NB4 (cell line): ENCODE measurements at regions not wholly inside any gene's neighbourhood (a gene's known extent, or its start where the extent isn't known, plus 50 kb on each side); places are given as distances from the start of the nearest gene placed in this dataset.
"Not testable (repeated sequence)": the region's sequence is repeated elsewhere in the genome, so short reads cannot be mapped to it uniquely, and the experiment has no call there.

Experiments used
- DNase-seq: peaks from one replicate; pipeline ENCODE4 v3.0.0; 2010; ENCODE audit warnings: low read depth
- H3K4me3 ChIP-seq: one replicate; pipeline ENCODE4 v1.5.1; 2011; ENCODE audit warnings: mild to moderate bottlenecking, low read depth, low read length, moderate library complexity
- MAX ChIP-seq: IDR thresholded peaks from 2 replicates; pipeline ENCODE4 v1.6.1; 2011; ENCODE audit warnings: low read depth, low read length
- MYC ChIP-seq: IDR thresholded peaks from 2 replicates; pipeline ENCODE4 v1.6.1; 2011; ENCODE audit warnings: low read depth, low read length
- POLR2A ChIP-seq: IDR thresholded peaks from 2 replicates; pipeline ENCODE4 v1.6.1; 2011; ENCODE audit warnings: mild to moderate bottlenecking; ENCODE audit not compliant: insufficient read length; ENCODE audit errors: extremely low read depth
- TF ChIP-seq, protein P1 (sequence below): IDR thresholded peaks from one replicate; pipeline ENCODE4 v1.5.1; 2012; ENCODE audit warnings: low read depth, low read length

DNA sequence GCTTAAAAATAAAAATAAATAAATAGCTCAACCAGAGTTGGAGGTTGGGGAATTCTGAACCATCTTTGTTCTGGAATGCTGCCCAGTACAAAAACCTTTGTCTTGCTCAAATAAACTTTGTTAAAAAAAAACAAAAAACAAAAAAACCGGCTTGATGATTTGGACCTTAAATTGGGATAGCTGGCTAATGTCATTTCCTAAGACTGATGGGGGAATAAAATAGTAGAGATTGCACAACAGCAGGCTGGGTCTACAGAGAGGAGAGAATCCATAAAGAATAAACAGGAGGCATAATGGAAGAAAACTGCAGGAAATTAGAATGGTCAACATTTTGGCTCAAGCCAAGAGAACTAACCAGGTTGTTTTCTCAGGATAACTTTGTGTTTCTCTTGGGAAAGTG, 370.9 kb downstream of the AEBP2 start:
- DNase-seq, result no peak
- H3K4me3 ChIP-seq, result no peak overlapping the region
- TF ChIP-seq MYC (no peak), POLR2A (no peak), MAX (no peak)
- TF ChIP-seq, protein P1, sequence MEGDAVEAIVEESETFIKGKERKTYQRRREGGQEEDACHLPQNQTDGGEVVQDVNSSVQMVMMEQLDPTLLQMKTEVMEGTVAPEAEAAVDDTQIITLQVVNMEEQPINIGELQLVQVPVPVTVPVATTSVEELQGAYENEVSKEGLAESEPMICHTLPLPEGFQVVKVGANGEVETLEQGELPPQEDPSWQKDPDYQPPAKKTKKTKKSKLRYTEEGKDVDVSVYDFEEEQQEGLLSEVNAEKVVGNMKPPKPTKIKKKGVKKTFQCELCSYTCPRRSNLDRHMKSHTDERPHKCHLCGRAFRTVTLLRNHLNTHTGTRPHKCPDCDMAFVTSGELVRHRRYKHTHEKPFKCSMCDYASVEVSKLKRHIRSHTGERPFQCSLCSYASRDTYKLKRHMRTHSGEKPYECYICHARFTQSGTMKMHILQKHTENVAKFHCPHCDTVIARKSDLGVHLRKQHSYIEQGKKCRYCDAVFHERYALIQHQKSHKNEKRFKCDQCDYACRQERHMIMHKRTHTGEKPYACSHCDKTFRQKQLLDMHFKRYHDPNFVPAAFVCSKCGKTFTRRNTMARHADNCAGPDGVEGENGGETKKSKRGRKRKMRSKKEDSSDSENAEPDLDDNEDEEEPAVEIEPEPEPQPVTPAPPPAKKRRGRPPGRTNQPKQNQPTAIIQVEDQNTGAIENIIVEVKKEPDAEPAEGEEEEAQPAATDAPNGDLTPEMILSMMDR, result no peak

GRCh38 chr12:19811922-19812321, 372.6 kb downstream of the AEBP2 start:
- no peak for DNase-seq
- no peak overlapping the region for H3K4me3 ChIP-seq
- TF ChIP-seq, protein P1, result no peak
- TF ChIP-seq MAX (no peak), MYC (no peak), POLR2A (no peak)

DNA sequence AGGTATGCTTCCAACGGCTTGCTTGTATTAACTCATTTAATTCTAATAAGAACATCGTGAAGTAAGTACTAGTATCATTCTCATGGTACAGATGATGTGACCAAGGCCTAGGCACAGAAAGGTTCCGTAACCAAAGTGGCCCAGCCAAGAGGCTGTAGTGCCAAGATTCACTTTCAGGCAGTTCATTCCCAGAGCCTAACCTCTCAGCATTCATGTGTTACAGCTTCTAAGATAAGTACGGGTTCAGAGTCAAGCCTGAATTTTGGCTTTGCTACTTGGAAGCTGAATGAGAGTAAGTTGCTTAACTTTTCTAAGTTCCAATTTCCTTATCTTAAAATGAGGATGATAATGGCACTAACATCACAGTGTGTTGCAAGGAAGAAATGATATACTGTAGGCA, 379.9 kb downstream of the AEBP2 start:
- TF ChIP-seq MAX, result no peak
- TF ChIP-seq POLR2A, result no peak
- TF ChIP-seq MYC, result no peak
- TF ChIP-seq, protein P1, result no peak

DNA sequence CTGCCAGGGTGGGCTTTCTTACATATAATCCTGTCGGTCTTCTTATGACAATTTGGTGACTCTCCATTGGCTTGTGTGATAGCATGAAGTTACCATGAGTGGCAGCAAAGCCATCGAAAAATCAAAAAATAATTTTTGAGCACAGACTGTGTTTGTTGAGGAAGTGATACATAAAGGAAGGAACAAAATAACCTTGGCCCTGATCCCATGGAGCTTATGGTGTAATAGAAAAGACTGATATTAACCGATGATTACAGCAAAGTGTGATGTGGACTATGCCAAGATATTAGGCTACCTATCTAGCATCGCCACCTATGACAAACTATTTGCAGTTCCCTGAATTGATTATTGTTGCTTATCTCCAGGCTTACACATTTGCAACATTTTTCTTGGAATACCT, 383.2 kb downstream of the AEBP2 start:
- TF ChIP-seq POLR2A (no peak), MYC (no peak), MAX (no peak)
- TF ChIP-seq, protein P1, result no peak
- H3K4me3 ChIP-seq, result no peak overlapping the region
- no peak for DNase-seq

More for the DNA sequence above, 379.9 kb downstream of the AEBP2 start:
- H3K4me3 ChIP-seq, result no peak overlapping the region
- DNase-seq, result no peak

GRCh38 chr12:19823326-19823725, 384.0 kb downstream of the AEBP2 start:
- not testable (repeated sequence) for DNase-seq, H3K4me3 ChIP-seq

DNA sequence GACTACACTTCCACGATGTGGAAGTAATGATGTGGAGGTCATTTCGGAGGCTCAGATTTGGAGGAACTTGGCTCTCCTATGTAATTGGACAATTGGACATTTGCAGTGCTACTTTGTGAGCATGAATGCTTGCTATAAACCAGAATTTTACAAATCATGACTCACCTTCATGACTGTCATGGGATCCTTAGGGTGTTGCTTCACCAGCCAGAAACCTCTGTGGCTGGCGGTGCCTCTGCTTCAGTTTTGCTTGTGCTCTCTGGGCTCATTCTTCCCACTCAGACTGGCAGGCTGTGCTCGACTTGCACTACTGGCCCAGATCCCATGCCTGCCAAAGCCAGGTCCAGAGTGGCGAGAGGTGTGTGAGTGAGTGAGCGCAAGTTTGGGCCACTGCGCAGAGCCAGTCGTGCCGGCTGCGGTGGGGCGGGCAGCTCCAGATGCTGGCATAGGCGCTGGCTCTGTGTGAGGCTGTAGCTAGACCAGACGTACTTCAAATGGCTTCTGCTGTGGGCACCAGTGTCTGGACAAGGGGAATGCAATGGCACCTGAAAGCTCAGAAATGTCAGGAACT, 387.8 kb downstream of the AEBP2 start:
- DNase-seq, result no peak
- TF ChIP-seq POLR2A (no peak), MAX (no peak), MYC (no peak)
- TF ChIP-seq, protein P1, result no peak

More for the DNA sequence above, 387.8 kb downstream of the AEBP2 start:
- H3K4me3 ChIP-seq, result no peak overlapping the region
